Osteocyte (in vitro differentiated cells): ENCODE measurements at regions not wholly inside any gene's neighbourhood (a gene's known extent, or its start where the extent isn't known, plus 50 kb on each side); places are given as distances from the start of the nearest gene placed in this dataset.

Source experiments
- DNase-seq: peaks from one replicate; pipeline ENCODE4 v3.0.0; 2021; ENCODE audit warnings: mixed read lengths; ENCODE audit not compliant: unreplicated experiment; ENCODE audit errors: extremely low spot score
- H3K27ac Mint-ChIP-seq: one replicate; pipeline ENCODE4 v1.8.0; 2021; ENCODE audit warnings: mild to moderate bottlenecking, mixed read lengths; ENCODE audit not compliant: unreplicated experiment
- H3K27me3 Mint-ChIP-seq: one replicate; pipeline ENCODE4 v1.8.0; 2021; ENCODE audit warnings: mixed read lengths; ENCODE audit not compliant: unreplicated experiment
- H3K36me3 Mint-ChIP-seq: one replicate; pipeline ENCODE4 v1.8.0; 2021; ENCODE audit warnings: mixed read lengths; ENCODE audit not compliant: unreplicated experiment
- H3K4me1 Mint-ChIP-seq: one replicate; pipeline ENCODE4 v1.8.0; 2021; ENCODE audit warnings: mixed read lengths; ENCODE audit not compliant: unreplicated experiment
- H3K4me3 Mint-ChIP-seq: one replicate; pipeline ENCODE4 v1.8.0; 2021; ENCODE audit warnings: mild to moderate bottlenecking, moderate library complexity, mixed read lengths; ENCODE audit not compliant: unreplicated experiment
- H3K9me3 Mint-ChIP-seq: one replicate; pipeline ENCODE4 v1.8.0; 2021; ENCODE audit warnings: mixed read lengths; ENCODE audit not compliant: unreplicated experiment
- TF ChIP-seq, protein P1 (sequence below): fragments of 200-600 bp; sonication (generic); IDR thresholded peaks from 2 replicates; pipeline ENCODE4 v1.5.0; 2021; ENCODE audit warnings: antibody characterized with exemption, mild to moderate bottlenecking, moderate library complexity

DNA sequence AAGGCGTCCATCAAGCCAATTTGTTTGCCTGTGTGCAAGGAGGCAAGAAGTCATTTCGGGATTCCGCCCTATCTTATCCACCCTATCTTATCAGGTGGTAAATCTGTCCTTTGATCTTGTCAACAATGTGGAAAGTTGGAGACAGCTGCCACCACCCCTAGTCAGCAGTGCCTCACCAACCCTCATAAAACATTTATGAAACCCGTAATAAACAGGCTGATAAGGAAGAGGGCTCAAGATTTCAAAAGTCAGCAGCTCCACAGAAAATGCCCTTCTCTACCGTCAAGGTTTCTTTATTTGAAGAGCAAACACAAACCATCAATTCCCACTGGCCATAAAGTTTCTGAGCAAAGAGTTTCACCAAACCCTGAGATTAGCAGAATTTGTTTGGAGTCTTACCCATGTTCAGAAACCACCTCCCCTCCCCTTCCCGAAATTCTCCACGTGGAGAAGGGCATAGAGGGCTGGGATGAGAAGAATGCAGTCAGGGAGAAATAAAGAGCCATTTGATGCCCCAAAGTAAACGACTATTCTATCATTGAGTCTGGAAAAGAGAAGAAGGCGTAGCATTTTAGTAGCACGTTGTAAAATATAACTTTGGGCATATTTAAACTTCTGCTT is 196.0 kb upstream of the GPR12 start:
- Mint-ChIP-seq H3K9me3 (no peaks in the 10 kb centered on the region), H3K4me1 (no peaks in the 10 kb centered on the region), H3K27me3 (peaks cover 28% of the 10 kb centered on the region), H3K36me3 (no peaks in the 10 kb centered on the region), H3K4me3 (no peak overlapping the region), H3K27ac (no peak overlapping the region)
- DNase-seq, result no peak
- TF ChIP-seq, protein P1, sequence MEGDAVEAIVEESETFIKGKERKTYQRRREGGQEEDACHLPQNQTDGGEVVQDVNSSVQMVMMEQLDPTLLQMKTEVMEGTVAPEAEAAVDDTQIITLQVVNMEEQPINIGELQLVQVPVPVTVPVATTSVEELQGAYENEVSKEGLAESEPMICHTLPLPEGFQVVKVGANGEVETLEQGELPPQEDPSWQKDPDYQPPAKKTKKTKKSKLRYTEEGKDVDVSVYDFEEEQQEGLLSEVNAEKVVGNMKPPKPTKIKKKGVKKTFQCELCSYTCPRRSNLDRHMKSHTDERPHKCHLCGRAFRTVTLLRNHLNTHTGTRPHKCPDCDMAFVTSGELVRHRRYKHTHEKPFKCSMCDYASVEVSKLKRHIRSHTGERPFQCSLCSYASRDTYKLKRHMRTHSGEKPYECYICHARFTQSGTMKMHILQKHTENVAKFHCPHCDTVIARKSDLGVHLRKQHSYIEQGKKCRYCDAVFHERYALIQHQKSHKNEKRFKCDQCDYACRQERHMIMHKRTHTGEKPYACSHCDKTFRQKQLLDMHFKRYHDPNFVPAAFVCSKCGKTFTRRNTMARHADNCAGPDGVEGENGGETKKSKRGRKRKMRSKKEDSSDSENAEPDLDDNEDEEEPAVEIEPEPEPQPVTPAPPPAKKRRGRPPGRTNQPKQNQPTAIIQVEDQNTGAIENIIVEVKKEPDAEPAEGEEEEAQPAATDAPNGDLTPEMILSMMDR, result no peak

DNA sequence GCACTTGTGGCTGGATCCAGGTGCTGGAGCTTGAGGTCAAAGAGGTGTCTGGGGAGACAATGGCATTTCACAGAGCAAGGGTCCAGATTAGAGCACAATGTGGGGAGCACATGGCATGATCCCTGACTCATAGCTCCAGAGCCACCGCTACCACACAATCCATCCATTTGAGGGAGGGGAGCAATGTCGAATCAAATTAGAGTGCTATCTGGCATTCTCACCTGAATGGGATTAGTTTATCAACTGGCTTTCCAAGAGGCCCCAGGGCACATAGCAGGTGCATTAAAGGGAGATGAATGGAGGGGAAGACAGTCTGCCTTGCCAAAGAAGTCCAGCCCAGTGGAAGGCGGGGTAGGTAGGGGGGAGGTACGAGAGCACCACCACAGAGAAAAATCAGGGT is 194.4 kb upstream of the GPR12 start:
- Mint-ChIP-seq H3K4me1 (no peaks in the 10 kb centered on the region), H3K4me3 (no peak overlapping the region), H3K27me3 (peaks cover 24% of the 10 kb centered on the region), H3K27ac (no peak overlapping the region), H3K36me3 (no peaks in the 10 kb centered on the region), H3K9me3 (no peaks in the 10 kb centered on the region)
- TF ChIP-seq, protein P1, result no peak
- DNase-seq, result no peak

DNA sequence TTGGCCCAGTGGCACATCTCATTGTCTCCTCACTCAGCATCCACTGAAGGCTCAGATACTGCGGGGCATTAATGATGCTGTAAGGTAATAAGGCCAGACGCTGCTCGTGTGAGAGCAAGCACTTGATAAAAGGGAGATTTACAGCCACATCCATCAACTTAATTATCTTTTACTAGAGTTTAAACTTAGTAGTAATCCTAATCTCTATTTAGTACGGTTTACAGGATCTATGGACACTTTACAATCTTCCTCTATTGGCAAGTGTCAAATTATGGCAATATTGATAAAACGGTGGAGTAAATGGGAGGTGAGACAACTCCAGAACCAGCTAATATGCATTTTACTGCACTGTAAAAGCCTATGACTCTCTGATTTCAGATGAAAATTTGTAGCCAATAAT is 192.7 kb upstream of the GPR12 start:
- peaks cover 23% of the 10 kb centered on the region for H3K27me3 Mint-ChIP-seq
- H3K4me1 Mint-ChIP-seq, result no peaks in the 10 kb centered on the region
- no peak overlapping the region for H3K4me3 Mint-ChIP-seq
- DNase-seq, result no peak
- H3K36me3 Mint-ChIP-seq, result no peaks in the 10 kb centered on the region
- H3K27ac Mint-ChIP-seq, result no peak overlapping the region
- H3K9me3 Mint-ChIP-seq, result no peaks in the 10 kb centered on the region
- TF ChIP-seq, protein P1, result no peak

DNA sequence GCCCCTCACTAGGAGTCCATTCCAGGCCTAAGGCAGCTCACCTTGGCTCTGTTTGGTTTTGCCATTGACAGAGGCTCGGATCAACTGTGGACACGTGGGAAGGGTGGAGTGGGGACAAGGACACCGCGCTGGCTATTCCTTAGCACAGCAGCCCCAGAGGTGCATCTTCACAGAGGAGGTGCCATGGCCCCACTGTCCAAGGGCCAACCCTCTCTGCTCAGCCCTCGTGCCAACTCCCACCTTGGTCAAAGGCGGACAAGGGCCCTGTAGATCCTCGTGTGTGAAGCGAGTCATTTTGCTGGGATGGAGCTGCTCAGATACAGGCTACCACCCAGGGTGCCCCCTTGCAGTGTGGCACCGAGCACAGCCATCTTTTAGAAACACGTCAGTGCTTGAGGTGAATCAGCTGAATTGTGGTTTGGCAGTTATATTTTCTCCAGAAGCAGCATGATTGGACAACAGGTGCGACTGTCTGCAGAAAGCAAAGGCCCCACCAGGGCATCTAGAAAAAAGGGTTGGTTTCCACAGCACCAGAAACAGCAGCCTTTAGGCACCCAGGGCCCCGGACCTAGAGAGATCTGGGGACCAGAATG is 192.1 kb upstream of the GPR12 start:
- no peaks in the 10 kb centered on the region for H3K9me3 Mint-ChIP-seq
- H3K4me1 Mint-ChIP-seq, result no peaks in the 10 kb centered on the region
- H3K36me3 Mint-ChIP-seq, result no peaks in the 10 kb centered on the region
- H3K27me3 Mint-ChIP-seq, result peaks cover 21% of the 10 kb centered on the region
- no peak for DNase-seq
- no peak overlapping the region for H3K4me3 Mint-ChIP-seq
- TF ChIP-seq, protein P1, result no peak
- H3K27ac Mint-ChIP-seq, result no peak overlapping the region

DNA sequence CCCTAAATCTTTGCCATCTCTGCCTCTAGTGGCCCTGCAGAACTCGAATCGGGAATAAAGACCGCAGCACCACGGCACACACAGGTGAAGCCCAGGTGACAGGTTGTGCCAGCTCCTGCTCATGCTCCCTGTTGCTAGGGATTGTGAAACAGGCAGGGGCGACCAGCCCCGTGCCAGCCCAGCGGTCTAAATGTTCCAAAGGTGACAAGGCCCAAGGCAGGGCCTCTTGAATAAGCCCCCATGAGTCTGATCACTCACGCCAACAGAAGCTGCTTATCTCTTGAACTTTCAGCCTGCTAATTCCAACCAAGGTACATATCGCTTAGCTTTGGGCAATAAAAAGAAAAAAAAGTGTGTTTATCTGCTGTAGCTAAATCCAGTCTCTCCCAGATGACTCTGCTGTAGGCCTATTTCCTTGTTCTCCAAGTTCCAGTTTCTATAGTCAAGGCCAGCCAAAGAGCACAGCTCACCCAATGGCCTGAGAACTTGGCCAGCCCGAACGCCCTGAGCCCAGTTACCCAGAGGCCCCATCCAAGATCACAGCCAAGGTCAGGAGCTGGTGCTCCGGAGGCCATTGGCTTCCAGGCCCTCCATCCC is 191.1 kb upstream of the GPR12 start:
- Mint-ChIP-seq H3K27me3 (peaks cover 15% of the 10 kb centered on the region), H3K4me3 (no peak overlapping the region), H3K27ac (no peak overlapping the region), H3K9me3 (no peaks in the 10 kb centered on the region), H3K4me1 (no peaks in the 10 kb centered on the region), H3K36me3 (no peaks in the 10 kb centered on the region)
- DNase-seq, result no peak
- TF ChIP-seq, protein P1, result no peak
